ENCODE measurements at regions not wholly inside any gene's neighbourhood (a gene's known extent, or its start where the extent isn't known, plus 50 kb on each side); places are given as distances from the start of the nearest gene placed in this dataset.

DNA sequence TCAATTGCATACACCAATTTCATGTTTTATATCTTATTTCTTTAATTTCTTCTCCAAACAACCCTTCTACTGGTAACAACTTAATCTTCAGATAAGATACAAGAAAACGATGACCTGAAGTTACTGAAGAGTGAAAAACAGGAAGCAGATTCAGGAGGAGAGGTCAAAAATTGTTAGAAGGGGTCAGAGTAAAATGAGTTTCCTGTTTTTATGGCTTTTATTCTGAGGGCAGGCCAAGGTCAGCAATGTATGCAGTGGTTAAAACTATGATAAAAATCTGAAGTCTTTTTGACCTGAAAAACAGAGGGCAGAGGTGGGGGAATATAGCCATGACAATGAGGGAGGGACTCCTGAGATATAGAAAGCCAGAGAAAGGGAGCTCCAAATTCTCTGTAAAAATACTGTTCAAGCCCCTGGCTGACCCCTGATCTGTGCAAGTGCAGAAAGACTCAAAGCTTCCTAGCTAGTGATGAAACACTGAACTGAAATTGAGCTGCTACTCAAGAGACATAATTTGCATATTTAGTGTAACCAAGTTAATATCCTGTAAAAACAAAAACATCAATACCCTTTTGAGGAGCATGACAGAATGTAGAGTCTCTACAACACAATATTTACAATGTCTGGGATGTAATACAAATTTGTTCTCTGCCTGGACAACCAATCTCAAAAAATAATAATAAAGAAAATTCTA, 514.3 kb upstream of the SEL1L start:
- DNase-seq (ENCODE audit: low spot score) = no peak

DNA sequence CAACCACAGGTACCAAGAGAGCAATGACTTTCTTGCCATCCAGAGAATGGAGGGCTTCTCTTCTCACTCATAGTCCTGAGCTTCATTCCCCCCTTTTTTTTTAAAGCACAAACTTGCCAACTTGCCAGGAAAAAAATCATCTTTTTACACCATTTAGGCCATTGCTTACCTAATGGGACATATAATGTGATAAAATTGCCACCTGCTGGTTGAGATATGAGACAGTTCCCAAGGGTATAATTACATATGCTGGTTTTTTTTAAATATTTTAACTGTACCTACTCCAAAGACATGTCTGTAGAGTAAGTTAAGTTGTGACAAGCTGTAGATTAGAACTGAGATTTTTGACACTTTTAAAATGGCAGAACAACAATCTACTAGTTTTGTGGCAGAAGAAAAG, 519.1 kb upstream of the SEL1L start:
- no peak for DNase-seq (ENCODE audit: low spot score)

DNA sequence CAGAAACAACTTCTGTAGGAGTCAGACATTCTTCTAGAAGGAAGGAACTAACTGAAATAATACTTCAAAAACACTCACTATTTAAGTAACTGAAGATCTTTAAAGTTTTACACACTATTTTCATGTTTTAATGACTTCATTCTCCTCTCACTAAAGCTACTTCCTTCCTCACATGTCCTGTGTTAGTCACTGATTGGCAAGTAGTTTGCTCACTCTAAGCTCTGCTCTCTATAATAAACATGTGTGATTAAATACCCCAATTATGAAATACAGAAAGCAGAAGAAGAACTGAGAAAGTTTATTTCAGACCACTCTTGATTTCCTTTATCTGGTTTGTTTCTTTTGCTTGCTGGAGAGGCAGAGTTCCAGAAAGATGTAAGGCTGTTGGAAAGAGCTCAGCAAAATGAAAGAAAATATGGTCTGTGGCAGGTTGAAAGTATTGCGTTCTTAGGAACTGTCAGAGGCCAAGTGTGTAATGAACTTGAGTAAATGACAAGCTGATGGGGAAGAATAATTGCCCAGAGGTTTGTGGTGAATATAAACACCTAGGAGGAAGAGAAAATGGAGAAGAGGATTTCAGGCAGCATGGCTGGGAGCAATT, 522.0 kb upstream of the SEL1L start:
- no peak for DNase-seq (ENCODE audit: low spot score)

DNA sequence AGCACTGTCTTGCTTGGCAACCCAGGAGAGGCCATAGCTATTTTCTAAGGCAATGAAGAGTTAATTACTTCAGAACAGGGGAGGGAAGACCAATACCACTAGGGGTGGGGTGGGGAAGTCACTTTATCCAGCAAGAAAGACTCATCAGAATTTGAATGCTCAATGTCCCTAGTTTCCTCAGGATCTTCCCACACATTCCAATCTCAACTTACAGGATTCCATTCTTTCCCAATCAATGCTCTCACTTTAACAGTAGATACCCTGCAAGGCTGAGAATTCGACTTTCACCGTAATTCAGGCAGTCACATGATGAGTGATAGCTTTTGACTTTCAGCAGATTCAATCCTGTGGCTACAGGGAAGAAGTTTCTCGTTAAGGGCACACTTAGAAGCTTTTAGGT, 526.6 kb upstream of the SEL1L start:
- DNase-seq (ENCODE audit: low spot score) = no peak

DNA sequence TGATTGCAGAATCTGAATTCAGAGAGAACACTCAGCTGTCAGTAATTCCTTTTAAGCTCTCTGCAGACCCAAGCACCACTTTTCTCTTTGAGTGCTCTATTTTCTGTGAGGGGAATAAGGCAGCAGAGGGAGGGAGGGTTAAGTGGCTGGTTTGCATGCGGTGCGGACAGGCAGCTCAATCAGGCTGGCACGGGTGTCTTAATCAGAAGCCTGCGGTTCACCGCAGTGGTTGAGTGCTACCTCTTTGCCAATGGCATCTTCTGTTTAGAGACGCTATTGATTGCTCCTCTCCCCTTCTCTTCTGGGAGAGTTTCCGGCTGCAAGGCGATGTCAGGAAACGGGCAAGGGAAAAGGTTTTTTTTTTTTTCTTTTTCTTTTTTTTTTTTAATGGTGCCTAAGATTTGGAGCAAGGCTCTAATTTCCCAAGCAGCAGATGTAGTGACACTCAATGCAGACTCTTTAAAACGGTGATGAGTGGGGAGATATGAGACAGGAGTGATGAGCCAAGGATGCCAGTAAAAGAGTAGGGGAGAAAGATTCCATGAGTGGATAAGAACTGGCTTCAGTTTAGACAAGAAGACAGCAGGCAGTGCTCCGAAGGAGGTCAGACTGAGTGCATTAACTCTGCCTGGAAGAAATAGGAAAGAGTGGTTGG, 533.7 kb upstream of the SEL1L start:
- DNase-seq (ENCODE audit: low spot score) = no peak

DNA sequence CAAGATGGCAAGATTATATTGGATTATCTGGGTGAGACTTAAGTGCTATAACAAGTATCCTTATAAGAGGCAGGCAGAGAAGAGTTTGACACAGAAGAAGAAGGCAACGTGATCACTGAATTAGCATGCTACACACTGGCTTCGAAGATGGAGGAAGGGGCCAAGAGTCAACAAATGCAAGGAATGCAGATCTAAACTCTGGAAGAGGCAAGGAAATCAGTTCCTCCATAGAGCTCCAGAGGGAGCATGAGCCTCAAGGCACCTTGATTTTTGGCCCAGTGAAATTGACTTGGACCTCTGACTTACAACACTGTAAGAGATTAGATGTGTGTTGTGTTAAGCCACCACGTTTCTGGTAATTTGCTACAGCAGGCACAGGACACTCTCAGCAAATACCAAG, 536.4 kb upstream of the SEL1L start:
- no peak for DNase-seq (ENCODE audit: low spot score)

DNA sequence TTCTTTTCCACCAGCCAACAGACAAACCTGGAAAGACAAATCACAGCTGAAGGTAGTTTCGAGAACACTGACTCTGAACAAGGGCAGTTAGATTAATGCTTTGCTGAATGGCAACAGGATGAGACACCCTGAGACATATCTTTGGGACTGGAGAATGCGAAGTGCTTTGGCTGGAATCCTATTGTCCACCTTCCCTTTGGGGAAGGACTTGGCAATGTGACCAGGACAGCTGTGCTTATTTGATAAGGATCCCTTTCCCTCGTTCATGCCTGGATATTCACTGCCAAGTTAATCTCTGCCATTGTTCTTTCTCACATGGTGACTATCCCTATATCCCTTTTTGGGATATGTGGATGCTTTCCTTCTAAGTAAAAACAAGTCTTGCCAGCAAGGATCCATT, 537.1 kb upstream of the SEL1L start:
- DNase-seq (ENCODE audit: low spot score) = no peak

DNA sequence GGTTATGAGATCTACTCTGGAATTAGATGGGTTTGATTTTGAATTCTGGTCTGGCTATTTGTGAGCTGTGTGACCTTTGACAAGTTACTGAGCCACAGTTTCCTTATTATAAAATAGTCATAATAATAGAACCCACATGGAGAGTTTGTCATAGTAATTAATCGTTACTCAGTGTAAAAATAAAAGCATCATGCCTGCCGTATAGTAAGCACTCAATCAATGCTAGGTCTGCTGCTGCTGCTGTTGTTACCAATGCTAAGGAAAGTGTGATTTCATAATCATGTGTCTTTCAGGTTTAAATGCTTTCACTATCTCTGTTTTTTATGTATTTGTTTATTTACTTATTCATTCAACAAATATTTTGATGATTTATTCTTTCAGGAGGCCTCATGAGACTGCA, 539.9 kb upstream of the SEL1L start:
- DNase-seq (ENCODE audit: low spot score) = no peak

DNA sequence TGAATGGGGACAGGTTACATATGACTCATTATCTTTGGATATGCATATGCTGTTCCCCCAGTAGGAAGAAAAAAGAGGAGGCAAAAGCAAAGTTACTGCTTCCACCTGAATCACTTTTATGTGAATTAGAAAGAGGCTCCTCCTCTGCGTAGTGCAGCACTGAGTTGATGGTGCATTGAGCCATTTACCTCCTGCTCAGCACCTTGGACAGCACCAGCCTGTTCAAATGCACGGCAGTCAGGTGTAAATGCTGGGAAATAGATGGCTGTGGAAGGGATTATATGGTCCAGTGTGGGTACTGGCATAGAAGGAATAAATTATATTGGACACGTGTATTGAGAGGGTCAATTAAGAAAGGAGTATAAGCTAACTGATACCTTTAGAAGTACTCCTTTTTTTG, 541.9 kb upstream of the SEL1L start:
- DNase-seq (ENCODE audit: low spot score) = no peak

DNA sequence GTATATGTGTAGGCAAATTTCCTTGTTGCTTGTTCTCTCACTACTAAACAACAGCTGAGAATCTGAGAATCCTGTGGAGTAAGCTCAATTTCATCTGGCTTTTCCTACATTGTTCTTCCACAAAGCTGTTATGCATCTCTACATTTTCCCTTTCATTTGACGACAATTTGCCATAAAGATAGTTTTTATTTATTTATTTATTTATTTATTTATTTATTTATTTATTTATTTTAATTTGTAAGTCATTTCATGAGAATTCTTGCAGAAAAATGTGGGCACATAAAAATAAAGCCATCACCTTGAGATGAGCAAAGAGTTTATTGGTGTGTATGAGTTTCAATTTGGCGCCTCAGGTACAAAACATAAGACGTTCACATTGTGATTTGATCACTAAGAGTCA, 545.9 kb upstream of the SEL1L start:
- no peak for DNase-seq (ENCODE audit: low spot score)

DNA sequence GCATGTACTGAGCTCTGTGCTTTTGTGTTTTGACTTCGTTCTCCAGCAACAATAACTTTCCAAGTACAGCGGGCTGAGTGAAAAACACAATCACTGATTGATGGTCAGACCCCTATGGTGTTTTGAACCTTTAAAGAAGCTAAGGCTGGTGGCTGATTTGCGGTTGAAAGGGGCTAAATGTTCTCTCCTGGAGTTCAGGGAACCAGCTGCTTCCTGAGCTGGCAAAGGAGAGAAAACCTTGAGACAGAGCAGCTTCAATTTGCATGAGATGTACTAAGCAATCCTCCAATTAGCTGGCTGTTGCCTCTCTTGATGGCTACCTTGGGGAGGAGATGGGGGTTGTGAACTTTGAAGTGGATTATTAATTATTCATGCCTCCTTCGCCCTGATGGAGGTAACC, 546.7 kb upstream of the SEL1L start:
- DNase-seq (ENCODE audit: low spot score) = no peak

DNA sequence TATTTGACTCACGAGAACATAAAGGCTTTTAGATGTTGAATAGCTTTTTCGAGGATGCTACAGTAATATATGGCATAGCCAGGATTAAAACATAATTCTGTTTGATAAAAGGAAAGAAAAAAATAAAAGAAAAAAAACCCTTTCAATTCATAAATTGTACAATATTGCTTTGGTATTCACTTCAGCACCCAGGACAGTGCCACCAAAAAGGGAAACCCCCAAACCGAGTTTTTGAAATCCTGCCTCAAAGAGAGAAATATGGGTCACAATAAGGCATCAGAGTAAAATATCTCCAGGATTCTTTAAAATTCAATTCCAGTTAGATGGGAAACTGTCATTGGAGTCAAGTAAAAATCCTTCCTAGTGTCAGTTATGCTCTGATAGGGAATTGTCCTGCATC, 551.2 kb upstream of the SEL1L start:
- no peak for DNase-seq (ENCODE audit: low spot score)

DNA sequence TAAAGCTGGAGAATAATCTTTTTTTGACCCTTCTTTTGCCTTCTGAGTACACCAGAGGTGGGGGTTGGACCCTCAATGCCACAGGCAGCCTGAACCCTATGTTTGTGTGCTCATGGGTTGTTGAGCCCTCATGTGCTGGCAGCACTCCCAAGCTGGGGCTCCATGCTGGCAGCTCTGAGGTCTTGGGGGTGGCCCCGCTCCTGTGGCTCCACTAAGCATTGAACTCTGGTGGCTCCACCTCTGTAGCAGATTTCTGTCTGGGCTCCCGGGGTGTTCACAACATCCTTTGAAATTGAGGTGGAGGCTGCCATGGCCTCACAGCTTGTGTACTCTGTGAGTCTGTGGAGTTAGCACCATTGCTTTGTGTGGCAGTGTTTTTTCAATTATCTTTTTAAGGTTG, 557.4 kb upstream of the SEL1L start:
- DNase-seq (ENCODE audit: low spot score) = no peak

DNA sequence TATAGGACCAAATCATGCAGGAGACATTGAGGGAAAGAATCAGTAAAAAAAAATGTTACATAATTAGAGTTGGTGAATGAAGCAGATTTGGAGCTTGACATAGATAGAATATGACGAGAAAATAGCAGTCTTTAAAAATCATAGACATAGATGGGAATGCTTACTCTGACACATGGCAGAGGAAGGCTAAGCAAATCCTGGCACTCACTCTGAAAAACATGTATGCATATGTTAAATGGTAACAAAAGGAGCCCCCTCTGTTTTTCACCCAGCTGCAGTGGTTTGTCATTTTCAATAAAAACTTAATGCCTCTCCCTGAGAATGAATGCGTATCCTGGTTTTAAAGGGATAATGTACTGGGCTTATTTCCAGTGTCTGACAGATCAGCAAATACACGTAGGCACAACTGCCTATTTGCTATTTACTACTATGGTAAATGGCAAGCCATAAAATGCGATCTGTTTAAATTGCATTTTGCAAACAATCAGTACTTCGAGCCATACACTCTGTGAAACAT, 561.2 kb upstream of the SEL1L start:
- no peak for DNase-seq (ENCODE audit: low spot score)

DNA sequence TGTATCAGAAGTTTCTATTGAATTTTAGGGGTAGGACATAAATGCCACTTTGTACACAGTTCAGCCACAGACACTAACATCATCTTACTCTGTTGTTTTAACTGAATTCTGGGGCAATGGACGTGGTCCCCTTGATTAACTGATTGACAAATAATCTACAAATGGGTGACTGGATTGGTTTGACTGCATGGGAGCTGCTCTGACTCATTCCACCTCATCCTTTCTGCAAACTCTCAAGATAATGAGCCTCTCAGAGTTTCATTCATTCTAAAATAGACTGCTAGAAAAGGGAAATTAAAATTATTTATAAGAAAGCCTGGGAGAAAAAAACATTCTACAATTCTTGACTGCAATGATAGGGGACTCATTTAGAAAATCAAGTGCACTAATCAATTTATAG, 570.4 kb upstream of the SEL1L start:
- no peak for DNase-seq (ENCODE audit: low spot score)

DNA sequence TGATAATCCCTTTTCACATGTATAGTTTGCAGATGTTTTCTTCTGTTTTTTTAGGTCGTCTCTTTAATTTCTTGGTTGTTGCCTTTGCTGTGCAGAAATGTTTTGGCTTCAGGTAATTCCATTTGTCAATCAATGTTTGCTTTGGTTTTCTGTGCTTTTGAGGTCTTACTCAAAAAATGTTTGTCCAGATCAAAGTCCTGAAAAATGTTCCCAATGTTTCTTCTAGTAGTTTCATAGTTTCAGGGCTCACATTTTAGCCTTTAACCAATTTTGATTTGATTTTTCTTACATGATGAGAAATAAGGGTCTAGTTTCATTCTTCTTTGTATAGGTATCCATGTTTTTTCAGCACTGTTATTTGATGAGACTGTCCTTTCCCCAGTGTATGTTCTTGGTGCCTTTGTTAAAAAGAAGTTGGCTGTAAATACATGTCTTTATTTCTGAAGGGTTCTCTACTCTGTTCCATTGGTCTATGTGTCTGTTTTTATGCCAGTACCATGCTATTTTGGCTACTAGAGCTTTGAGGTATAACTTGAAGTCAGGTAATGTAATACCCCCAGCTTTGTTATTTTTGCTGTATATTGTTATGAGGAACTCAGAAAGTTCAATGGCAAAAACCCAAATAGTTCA, 578.7 kb upstream of the SEL1L start:
- no peak for DNase-seq (ENCODE audit: low spot score)

DNA sequence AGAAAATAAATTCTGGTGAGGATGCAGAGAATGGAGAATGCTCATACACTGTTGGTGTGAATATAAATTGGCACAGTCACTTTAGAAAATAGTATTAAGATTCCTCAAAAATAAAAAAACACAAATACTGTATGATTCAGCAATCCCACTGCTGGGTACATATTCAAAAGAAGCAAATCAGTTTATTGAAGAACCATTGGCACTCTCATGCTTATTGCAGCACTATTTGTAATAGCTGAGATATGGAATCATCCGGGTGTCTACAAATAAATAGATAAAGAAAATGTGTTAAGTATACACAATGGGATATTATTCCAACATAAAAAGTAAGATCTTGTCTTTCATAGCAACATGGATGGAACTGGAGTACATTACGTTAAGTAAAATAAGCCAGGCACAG, 579.4 kb upstream of the SEL1L start:
- no peak for DNase-seq (ENCODE audit: low spot score)

DNA sequence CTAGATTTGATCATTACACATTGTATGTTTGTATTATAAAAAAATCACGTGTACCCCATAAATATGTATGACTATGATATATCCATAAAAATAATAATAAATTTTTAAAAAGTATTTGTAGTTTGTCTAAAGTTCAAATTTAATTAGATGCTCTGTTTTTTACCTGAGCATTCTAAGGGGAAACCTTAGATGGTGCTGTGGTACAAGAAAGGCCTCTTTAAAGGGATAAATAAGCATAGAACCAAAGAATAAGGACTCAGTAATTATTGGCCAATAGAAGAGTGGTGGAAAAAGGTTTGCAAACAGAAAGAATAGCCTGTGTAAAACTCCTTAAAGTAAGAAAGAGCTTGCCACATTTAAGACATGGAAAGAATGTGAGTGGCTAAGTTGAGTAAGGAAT, 580.1 kb upstream of the SEL1L start:
- DNase-seq (ENCODE audit: low spot score) = no peak

DNA sequence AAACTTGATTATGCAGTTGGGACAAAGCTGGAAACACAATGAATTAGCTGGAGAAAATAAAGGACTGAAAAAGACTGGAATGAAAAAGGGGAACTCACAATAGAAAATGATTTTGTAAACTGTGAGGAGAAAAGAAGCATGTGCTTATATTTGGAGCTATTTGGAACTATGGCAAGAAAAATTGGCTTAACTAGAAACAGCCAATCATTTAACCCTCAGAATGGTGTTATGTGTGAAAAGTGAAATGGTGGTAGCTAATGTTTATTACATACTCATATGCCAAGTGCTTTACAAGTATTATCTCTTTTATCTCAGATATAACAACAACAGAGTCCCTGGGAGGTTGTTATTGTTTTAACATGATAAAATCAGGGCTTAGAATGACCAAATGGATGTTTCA, 583.1 kb upstream of the SEL1L start:
- DNase-seq (ENCODE audit: low spot score) = no peak

DNA sequence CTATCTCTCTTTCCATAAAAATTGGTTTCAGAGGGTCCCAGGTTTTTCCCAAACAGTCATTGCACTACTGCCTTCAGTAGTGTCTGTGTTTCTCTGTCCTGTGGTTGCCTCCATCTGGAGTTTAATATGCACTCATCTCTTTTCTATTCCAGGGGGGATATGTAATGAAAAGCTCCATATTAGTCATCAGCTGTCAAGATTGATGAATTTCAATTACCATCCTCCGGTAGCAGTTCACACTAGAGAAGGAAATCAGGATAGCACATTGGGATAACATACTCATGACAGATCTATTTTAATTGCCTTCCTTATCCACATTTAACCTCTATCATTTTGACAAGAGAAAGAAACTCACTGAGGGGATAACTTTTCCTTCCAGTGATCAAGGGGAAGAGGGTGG, 589.0 kb upstream of the SEL1L start:
- DNase-seq (ENCODE audit: low spot score) = no peak

DNA sequence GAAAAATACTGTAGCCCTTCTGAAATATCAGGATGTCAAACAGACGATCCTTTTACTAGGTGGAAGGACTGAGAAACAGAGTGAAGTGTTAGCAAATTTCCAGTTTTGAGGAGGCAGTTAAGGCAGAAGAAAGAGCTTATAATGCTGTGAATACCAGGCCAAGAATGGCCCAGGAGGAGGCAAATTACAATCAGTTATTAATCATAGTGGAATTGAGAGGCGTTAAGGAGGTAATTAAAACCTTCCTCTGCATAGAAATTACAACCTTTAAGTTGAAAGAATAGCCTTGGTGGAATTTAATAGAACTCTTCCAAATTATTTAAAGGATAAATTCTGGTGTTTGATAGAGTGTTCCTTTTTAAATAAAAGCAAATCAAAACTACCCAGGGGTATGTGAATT, 590.9 kb upstream of the SEL1L start:
- DNase-seq (ENCODE audit: low spot score) = no peak

DNA sequence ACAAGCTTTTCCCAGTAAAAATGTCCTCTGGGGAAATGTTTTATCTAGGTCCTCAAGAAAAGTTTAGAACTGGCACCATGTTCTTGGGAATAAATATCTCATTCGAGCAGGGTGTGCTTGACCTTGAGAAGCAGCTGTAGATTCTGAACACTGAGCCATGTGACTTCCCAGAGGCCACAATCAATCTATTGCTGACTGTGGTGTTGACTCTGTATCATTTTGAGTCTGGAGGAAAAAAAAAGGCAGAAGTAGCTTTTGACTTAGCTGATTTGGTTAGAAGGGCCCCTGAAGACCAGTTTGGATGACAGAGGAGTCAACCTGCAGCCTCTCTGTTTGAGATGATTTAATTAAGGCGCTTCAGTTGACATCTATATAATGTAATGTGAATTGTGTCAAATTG, 592.4 kb upstream of the SEL1L start:
- no peak for DNase-seq (ENCODE audit: low spot score)

DNA sequence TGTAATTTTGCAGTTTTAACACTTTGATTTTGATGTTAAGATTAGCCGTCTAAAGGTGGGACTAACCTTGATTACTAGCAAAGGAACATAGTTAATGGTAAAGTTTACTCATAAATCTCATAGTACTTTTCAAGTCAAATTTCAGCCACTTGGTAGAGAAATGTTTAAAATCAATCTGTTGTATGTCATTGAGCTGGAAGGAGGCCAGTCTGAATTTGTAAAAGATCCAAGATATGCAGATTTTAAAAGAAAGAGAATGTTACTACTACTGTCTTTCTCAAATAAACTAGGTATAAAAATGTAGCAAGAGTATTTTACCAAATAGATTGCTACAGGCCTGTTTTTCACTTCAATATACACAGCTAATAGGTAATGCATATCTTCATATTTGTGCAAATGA, 600.8 kb upstream of the SEL1L start:
- no peak for DNase-seq (ENCODE audit: low spot score)
